HuH-7.5 (cell line): ENCODE measurements at regions not wholly inside any gene's neighbourhood (a gene's known extent, or its start where the extent isn't known, plus 50 kb on each side); places are given as distances from the start of the nearest gene placed in this dataset.

Experiments used
- DNase-seq: peaks from one replicate; pipeline ENCODE4 v3.0.0; 2011; ENCODE audit warnings: low spot score

DNA sequence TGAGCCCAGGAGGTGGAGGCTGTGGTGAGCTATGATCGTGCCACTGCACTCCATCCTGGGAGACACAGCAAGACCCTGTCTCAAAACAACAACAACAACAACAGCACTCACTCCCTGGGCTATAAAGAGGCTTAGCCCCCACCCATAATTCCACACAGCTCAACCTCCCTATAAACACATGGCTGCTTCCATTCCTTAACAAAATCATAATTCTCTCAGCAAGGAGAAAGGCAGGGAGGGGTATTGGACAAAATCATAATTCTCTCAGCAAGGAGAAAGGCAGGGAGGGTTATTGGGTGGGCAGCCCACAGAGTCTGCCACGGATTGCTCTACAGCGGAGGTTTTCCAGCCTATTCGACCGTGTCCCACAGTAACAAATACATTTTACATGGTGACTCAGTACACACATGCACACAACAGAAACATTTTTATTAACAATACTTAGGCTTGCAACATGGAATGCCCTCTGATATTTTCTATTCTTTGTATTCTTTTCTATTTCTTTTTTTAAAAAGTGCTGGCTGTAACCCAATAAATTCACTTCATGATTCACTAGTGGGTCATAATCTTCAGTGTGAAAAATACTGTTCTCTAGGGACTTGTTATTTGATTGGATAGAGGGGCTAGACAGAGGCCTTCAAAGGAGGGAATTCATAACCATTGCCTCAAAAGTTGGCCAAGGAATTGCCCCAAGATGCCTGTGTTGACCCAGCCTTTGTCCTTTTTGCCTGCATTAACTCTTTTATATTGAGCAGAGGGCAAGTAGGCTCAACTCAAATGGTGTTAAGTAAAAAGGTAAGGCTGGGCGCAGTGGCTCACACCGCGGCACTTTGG, 50.6 kb upstream of the ZMYND8 start:
- no peak for DNase-seq

DNA sequence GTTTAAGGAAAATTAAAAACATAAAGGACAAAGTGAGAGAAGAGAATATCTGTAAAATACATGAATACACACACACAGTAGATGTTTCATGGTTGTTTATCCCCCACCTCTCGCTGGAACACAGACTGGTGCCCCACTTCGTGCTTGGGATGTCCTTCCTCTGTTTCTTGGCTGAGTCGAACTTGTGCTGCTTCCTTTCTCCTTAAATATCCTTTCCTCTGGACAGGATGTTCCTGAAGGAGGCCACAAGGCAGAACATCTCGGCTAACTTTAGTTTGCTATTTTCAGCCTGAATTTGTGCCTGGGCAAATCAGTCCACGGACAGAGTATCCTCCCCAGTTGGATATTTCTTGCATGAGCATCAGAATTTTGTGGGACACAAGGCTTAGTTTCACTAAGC, 54.7 kb upstream of the ZMYND8 start:
- no peak for DNase-seq

DNA sequence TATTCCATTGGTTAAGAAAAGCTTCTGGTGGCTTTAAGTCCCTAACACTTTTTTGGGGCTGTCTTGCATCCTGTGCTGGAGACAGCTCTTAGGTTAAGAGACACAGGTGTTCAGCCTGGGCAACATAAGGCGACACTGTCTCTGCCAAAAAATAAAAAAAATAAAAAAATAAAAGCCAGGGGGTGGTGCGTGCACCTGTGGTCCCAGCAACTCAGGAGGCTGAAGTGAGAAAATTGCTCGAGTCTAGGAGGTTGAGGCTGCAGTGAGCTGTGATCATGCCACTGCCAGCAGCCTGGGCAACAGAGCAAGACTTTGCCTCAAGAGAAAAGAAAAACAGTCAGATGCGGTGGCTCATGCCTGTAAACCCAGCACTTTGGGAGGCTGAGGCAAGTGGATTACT, 55.6 kb upstream of the ZMYND8 start:
- DNase-seq, result no peak

DNA sequence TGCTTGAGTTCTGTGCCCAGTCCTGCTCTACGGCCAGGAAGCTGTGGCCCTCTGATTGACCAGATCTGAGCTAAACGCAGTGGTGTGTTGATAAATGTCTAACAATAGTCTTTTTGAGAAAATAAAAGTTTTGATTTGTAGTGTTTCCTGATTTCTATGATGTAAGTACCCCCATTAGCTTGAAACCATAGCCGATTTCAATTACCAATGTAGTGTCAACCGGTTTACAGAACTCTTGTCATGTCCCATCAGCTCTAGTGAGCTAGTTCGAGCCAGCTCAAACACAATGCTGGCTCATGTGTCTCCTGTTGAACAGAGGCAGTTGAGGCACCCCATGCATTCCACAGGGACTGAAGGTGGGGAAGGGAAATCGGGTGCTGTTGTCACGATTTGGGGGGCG, 56.7 kb upstream of the ZMYND8 start:
- DNase-seq, result no peak

DNA sequence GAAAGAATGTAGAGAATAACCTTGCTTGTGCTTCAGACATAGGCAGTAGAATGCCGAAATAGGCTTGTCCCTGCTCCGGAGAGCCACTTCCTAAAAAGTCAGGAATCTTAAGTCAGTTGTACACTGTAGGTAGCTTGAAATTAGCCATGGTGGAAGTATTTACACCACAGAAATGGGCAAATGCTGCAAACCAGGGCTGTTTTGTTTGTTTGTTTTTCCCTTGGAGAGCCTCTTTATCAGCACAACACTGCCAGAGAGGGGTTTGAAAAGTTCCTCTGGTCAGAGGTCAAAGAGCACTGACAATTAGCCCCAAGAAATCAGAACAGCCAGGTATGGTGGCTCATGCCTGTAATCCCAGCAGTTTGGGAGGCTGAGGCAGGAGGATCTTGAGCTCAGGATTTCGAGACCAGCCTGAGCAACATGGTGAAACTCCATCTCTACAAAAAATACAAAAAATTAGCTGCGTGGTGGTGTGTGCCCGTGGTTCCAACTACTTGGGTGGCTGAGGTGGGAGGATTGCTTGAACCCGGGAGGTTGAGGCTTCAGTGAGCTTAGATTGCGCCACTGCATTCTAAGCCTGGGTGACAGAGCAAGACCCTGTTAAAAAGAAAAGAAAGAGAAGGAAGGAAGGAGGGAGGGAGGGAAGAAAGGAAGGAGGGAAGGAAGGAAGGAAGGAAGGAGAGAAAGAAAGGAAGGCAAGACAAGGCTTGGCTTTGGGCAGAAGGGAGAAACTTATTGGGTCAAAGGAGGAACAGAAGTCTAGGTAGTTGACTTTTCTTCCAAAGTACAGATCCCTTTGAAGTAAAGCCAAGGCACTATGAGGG, 61.0 kb upstream of the ZMYND8 start:
- DNase-seq, result no peak

DNA sequence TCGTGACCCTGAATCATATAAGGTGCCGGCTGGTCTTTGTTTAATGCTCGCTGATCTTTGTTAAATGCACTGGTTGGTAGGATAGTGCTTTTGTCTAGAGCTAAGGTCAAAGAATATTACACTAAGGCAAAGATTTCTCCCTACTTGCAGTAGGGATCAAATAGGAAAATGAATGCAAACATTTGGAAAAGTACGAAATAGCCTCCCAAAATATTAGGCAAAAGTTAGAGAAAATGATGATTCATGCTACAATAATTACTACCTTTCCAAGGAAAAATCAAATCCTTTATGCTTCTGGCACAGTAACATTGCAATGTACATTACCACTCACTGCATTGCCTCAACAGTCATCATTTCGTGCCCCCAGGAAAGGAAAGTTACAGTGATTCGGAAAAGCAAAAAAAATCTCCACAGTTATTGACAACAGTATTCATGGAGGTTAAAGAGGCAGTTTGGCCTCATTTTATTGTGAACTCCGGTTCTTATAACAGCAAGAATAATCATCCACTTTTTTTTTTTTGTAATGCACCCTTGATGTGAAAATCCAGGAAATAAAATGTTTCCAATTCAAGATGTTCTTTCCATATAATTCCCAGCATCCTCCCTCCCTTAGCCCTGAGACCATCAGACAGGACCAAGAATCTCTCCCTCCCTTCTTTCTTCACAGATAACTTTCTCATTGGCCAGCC, 61.7 kb upstream of the ZMYND8 start:
- DNase-seq, result no peak

DNA sequence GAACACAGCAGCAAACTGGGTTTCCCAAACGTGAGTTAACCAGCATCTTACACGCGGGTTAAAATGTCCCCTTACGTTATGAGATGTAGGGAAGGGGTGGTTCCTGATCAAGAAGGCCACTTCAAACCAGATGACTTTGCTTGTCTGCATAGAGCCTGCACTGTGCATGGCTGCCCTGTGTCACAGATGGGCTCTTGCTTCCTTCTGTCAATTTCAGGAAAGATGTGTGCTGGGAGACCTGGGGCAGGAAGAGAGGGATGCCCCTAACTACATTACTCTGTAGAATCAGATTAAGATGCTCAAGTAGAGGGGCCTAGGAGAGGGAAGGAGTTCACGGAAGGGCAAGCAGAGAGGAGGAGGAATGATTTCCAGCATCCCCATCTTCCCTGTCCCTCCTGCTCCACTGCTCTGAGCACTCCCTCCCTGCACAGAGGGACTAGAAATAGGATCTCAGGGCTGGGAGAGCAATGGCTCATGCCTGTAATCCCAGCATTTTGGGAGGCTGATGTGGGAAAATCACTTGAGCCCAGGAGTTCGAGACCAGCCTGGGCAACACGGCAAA, 63.5 kb upstream of the ZMYND8 start:
- no peak for DNase-seq

DNA sequence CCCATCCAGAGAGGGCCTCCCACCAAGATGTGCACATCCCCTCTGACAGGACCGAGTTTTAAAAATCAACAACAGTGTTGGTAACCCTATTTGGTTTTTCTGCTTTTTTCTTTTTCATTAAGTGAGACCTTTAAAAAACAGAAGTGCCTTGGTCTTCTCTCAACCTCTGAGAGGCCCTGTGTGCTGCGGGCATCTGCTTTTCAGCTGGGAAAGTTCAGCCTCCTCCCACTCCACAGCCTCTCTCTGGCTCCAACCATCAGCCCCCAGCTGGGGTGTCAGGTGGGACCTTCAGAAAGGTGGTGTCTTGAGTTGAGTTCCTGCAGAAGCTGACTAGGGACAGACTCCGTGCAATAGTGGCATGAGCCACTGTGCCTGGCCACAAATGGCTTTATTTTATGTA, 64.6 kb upstream of the ZMYND8 start:
- DNase-seq, result no peak

DNA sequence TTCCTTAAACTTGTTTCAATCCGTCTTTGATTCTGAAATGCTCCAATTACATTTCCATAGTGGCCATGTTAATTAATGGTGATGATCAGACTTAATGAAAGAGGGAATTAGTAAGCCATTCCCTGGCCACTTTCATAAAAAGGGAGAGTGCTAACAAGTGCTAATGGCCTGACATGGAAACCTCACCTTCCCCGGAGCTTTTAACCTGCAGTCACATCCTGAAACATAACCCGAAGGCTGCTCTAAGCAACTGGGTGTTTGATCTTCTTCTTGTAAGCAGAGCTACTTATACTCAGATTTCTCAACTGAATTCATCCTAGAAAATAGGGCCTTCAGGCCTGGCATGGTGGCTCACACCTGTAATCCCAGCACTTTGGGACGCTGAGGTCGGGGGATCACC, 67.1 kb upstream of the ZMYND8 start:
- no peak for DNase-seq

DNA sequence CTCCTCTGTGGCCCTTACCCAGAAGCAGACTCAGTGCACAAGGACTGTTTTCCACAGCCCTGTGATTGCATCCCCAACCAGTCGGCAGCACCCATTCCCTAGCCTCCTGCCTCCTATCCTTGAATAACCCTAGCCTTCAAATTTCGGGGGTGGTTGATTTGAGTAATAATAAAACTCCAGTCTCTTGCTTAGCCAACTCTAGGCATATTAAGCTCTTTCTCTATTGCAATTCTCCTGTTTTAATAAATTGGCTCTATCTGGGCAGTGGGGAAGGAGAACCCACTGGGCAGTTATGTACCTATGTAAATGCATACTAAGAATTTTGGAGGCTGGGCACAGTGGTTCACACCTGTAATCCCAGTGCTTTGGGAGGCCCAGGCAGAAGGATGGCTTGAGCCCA, 70.6 kb upstream of the ZMYND8 start:
- DNase-seq, result no peak

DNA sequence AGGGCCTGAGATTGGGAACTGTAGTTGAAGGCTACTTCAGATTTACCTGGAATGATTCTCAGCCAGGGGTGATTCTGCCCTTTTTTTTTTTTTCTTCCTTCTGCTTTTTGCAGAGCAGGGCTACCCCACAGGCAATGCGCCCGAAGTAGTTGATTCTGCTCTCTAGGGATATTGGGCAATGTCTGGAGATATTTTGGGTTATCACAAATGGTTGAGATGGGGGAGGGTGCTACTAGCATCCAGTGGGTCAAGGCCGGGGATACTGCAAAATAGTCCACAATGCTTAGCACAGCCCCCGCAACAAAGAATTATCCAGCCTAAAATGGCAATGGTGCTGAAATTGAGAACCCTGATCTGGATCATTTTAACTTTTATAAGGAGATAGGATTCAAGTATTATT, 71.2 kb upstream of the ZMYND8 start:
- DNase-seq, result no peak

DNA sequence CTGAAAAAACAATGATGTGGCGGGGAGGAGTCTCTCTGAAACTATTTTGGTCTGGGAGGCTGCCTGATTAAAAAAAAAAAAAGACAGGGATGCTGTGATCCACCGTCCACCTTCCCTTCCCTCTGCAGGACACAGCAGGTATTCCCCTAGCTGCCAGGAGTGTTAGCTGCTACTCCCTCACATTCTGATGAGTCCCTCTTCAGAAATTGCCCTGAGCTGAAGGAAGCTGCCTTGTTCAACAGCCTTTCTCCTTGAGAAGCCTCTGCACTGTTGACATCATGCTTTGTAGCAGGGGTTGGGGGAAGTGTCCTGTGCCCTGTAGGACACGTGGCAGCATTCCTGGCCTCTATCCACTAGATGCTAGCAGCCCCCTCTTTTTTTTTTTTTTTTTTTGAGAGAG, 71.7 kb upstream of the ZMYND8 start:
- no peak for DNase-seq

DNA sequence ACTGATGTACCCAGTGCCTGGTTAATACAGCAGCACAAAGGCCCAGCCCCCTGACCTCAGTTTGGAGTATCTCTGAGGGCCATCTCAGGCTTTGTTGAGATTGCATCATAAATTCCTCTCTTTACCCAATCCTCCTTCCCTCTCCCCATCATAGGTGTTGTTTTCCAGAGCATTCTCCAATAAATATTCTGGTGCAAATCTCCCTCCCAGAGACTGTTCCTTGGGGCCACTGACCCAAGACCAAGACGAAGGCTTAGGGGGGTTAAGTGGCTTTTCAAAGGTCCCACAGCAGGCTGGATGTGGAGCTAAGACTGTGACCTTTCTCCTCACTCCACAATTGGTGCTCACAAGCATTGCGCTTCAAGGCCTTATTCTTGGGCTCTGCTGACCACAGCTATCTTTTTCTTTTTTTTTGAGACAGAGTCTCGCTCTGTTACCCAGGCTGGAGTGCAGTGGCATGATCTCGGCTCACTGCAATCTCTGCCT, 72.4 kb upstream of the ZMYND8 start:
- no peak for DNase-seq

DNA sequence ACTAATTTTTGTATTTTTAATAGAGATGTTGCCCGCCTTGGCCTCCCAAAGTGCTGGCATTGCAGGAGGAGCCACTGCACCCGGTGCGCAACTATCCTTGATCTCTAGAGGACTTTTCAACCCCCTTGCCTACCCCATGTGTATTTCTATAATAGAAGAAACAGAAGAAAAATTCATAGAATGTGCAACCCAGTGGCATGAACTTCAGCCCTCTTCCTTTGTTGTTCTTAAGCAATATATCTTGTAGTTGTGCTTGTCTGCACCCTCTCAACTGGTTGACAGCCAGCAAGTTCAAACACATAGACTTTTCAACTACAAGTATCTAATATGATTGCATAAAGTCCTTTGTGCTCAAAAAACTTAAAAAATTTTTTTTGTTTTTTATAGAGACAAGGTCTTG, 72.3 kb upstream of the NCOA3 start:
- DNase-seq, result no peak

DNA sequence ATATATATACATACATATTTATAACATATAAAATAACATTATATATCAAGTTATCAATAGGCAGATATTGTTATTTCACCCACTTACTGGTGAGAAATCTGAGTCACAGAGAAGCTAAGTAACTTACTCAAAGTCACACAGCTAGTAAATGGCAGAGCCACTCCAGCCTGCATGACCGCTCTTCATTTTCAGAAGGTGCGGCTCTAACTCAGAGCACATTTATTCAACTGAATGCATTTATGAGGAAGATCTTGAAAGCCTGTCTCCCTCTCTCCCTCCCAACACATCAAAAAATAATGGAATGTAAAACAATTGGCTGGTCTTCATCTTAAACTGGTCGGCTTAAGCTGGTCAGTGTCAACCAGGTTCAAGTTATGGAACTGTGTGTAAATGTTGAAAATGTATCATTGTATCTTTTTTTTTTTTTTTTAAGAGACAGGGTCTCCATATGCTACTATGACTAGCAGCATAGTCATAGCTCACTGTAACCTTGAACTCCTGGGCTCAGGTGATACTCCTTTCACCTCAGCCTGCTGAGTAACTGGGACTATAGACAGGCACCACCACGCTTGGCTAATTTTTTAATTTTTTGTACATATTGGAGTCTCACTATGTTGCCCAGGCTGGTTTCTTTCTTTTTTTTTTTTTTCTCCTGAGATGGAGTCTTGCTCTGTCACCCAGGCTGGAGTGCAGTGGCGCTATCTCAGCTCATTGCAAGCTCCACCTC, 70.7 kb upstream of the NCOA3 start:
- no peak for DNase-seq

DNA sequence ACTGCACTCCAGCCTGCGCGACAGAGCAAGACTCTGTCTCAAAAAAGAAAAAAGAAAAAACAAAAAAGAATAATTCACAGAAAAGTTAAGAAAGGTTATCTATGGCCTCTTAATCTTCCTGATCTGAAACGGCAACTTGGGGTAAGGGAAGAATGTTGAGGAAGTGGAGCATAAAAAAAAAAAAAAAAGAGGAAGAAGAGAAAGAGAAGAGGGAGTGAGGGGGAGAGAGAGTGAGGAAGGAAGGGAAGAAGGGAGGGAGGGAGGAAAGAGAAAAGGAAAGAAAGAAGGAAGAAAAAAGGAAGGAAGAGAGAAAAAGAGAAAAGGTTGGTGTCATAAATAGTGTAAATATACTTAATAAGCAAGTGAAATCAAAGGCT, 68.9 kb upstream of the NCOA3 start:
- DNase-seq, result no peak

DNA sequence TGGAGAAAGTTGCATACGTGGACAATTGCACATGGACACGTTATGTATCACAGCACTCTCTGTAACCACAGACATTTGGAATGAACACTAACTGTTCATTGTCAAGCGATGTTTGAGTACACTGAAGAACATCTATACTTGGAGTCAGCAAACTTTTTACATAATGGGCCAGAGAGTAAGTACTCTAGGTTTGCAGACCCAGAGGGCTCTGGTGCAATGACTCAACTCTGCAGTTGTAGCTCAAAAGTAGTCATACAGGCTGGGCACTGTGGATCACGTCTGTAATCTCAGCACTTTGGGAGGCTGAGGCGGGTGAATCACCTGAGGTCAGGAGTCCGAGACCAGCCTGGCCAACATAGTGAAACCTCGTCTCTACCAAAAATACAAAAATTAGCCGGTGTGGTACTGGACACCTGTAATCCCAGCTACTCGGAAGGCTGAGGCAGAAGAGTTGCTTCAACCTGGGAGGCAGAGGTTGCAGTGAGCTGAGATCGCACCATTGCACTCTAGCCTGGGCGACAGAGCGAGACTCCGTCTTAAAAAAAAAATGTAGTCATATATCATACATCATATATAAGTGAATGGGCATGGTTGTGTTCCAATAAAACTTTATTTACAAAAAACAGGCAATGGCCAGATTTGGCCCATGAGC, 67.4 kb upstream of the NCOA3 start:
- DNase-seq, result peak; percentile 79

DNA sequence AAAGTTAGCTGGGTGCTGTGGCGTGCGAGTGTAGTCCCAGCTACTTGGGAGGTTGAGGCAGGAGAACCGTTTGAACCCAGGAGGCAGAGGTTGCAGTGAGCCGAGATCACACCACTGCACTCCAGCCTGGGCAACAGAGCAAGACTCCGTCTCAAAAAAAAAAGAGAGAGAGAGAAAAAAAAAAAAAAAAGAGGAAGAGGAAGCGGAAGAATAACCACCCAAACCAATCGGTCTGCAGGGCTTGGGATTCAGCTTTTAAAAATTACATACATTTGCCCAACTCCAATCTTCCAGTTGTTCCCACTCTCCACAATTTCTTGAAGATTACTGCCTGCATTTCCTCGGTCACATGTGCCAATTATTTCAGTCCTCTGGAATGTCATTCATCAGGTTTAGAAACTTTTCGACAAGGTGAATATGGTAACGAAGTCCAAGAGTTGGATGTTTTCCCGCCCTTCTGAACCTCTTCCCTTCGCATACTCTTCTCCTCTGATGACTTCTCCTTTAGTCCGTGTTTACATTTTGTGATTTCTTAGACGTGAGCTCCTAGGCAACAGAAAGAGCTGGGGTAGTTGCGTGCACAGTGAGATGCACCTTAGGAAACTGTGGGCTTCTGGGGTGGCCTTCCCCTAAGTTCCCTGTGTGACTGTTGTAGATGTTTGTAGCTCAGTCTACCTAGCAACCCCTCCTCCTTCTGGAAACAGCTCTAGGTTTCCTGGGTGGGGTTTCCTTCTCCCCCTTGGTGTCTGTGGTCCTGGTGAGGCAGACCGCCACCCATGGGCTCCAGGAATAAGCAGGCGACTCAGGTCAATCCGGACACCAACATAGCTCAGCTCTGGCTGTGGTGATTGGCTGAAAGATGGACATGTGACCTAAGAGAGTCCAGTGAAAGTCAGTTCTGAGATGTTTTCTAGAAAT, 63.0 kb upstream of the NCOA3 start:
- DNase-seq, result peak; percentile 80

DNA sequence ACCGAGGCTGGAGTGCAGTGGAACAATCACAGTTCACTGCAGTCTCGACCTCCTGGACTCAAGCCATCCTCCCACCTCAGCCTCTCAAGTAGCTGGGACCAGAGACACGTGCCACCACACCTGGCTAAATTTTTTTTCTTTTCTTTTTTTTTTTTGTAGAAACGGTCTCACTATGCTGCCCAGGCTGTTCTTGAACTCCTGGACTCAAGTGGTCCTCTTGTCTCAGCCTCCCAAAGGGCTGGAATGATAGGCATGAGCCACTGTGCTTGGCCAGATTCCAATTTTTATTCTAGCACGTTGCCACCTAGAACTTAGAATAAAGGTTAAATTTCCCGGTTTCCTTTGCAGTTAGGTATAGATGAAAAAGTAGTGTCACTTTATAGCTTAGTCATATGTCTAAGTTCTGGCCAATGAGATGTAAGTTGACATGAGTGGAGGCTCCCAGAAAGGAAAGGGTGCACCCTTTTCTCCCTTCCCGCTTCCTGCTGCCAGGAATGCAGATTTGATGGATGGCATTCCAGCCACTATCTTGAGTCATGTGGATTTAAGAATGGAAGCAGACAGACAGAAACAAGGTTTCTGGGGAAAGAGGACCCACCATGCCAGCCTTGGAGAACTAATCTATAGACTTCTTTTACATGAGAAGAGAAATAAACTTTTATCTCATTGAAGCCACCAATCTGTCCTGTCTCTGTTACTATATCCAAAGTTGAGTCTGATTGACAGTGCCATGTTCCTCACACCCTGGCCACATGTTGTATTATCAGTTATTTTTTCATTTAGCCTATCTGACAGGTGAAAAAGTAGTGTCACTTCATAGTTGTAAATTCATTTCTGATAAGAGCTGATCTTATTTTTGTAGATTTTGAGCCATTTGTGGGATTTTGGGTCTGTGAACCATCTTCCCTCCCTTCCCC, 60.6 kb upstream of the NCOA3 start:
- DNase-seq, result peak; percentile 63
